ENCODE measurements at regions not wholly inside any gene's neighbourhood (a gene's known extent, or its start where the extent isn't known, plus 50 kb on each side); places are given as distances from the start of the nearest gene placed in this dataset.
A peak's percentile ranks its signal among the peaks of the same experiment; 100 is the strongest.

- Mint-ChIP-seq H3K9me3 (peaks cover 0 to 9% of the 10 kb centered on the region in 2 donors), H3K36me3 (peaks cover 5 to 15% of the 10 kb centered on the region in 2 donors), H3K27ac (no peak overlapping the region)
- DNase-seq (ENCODE audit: low spot score in 2 of 2), result no peak
- ATAC-seq, result no peak
These were observed 224.3 kb downstream of the AUH start for GRCh38 chr9:91137391-91137790.

GRCh38 chr9:91138760-91139159, 223.0 kb downstream of the AUH start:
- H3K36me3 Mint-ChIP-seq, result peaks cover 9 to 15% of the 10 kb centered on the region in 2 donors
- H3K9me3 Mint-ChIP-seq, result peaks cover 0 to 9% of the 10 kb centered on the region in 2 donors
- no peak overlapping the region for H3K27ac Mint-ChIP-seq
- DNase-seq (ENCODE audit: low spot score in 2 of 2) (no peak), ATAC-seq (no peak)

- peak overlapping the region in 1 of 2 donors; percentile 36 for H3K27ac Mint-ChIP-seq
- DNase-seq (ENCODE audit: low spot score in 2 of 2), result no peak
- H3K36me3 Mint-ChIP-seq, result peaks cover 8 to 21% of the 10 kb centered on the region in 2 donors
- H3K9me3 Mint-ChIP-seq, result peaks cover 7 to 11% of the 10 kb centered on the region in 2 donors
- no peak for ATAC-seq
These were observed 220.2 kb downstream of the AUH start for GRCh38 chr9:91141407-91141965.

- H3K9me3 Mint-ChIP-seq, result peaks cover 7 to 11% of the 10 kb centered on the region in 2 donors
- DNase-seq (ENCODE audit: low spot score in 2 of 2), result no peak
- no peak for ATAC-seq
- H3K27ac Mint-ChIP-seq, result no peak overlapping the region
- H3K36me3 Mint-ChIP-seq, result peaks cover 8 to 23% of the 10 kb centered on the region in 2 donors
These were observed 218.6 kb downstream of the AUH start for GRCh38 chr9:91143162-91143561.

DNA sequence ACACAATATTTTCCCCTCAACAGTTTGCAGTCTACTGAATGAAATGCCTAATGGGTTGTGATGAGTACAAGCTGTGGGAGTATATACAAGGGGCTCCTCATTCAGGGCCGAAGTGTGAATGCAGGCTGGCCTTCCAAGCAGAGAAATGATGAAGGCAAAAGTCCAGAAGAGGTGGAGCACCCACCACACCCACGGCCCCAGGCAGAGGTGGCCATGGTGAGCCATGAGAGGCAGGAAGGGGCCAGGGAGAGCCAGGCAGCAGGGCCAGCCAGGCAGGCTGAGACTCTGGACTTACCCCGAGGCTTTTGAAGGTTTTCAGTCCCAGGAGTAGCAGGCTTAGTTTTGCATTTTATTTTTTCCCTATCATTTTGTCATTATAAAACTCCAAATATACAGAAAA, 218.1 kb downstream of the AUH start:
- DNase-seq (ENCODE audit: low spot score in 2 of 2) (no peak), ATAC-seq (no peak)
- Mint-ChIP-seq H3K9me3 (peaks cover 7 to 11% of the 10 kb centered on the region in 2 donors), H3K36me3 (peaks cover 8 to 26% of the 10 kb centered on the region in 2 donors), H3K27ac (no peak overlapping the region)

- ATAC-seq (no peak), DNase-seq (ENCODE audit: low spot score in 2 of 2) (no peak)
- Mint-ChIP-seq H3K27ac (peak overlapping the region; percentile 39 to 100), H3K36me3 (peaks cover 8 to 26% of the 10 kb centered on the region in 2 donors), H3K9me3 (peaks cover 7 to 11% of the 10 kb centered on the region in 2 donors)
These were observed 216.9 kb downstream of the AUH start for GRCh38 chr9:91144769-91145168.

DNA sequence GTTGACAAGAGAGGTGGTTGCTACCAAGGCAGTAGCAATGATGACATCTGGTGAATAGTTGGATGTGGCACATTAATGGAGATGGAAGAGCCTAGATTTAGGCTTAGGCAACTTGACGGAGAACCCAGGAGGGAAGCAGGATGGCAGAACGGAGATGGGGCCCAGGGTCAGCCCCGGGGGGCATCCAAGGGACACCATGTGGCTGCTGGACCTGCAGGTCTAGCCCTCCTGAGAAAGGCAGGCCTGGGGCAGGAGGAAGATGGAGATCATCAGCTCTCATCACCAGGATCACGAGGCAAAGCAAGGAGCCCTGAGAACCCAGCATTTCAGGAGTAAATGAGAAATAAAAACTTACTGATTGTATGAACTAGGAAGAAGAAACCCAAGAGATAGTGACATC, 216.2 kb downstream of the AUH start:
- Mint-ChIP-seq H3K27ac (peak overlapping the region; percentile 91 to 100), H3K36me3 (peaks cover 14 to 33% of the 10 kb centered on the region in 2 donors), H3K9me3 (peaks cover 7 to 11% of the 10 kb centered on the region in 2 donors)
- no peak for DNase-seq (ENCODE audit: low spot score in 2 of 2)
- no peak for ATAC-seq

GRCh38 chr9:91146391-91147019, 215.2 kb downstream of the AUH start:
- Mint-ChIP-seq H3K9me3 (peaks cover 7 to 11% of the 10 kb centered on the region in 2 donors), H3K36me3 (peaks cover 17 to 35% of the 10 kb centered on the region in 2 donors), H3K27ac (peak overlapping the region; percentile 98 to 100)
- DNase-seq (ENCODE audit: low spot score in 2 of 2) (no peak), ATAC-seq (peak in 1 of 2 donors; percentile 44)

DNA sequence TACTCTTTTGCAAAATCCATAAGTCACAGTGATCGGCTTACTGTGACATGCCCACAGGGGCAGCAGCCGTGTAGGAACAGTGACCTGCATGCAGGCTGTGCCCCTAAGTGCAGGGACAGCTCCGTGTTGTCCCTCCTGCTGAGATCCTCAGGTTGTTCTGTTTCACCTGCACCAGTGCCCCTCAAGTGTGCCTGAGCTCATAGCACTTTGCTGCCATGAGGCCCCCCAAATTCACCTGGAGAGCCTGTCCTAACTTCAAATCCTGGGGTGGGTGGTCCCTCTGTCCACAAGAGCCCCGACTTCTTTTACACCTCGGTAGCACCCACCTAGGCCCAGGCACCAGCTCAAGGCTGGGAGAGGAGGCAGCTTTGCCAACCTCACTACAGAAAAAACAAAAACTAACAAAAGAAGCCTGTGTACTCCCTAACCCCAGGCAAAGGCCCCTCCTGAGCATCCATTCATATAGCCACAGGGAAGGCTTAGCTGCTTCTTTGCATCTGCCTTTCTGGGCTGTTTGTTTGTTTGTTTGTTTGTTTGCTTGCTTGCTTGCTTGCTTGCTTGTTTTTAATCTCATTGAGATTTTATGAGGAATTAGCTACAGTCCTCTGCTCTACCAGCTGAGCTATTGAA, 214.5 kb downstream of the AUH start:
- ATAC-seq (no peak), DNase-seq (ENCODE audit: low spot score in 2 of 2) (no peak)
- peaks cover 13 to 15% of the 10 kb centered on the region in 2 donors for H3K9me3 Mint-ChIP-seq
- H3K27ac Mint-ChIP-seq, result peak overlapping the region; percentile 98 to 100
- peaks cover 20 to 41% of the 10 kb centered on the region in 2 donors for H3K36me3 Mint-ChIP-seq

- peaks cover 23 to 24% of the 10 kb centered on the region in 2 donors for H3K9me3 Mint-ChIP-seq
- peaks cover 29 to 52% of the 10 kb centered on the region in 2 donors for H3K36me3 Mint-ChIP-seq
- H3K27ac Mint-ChIP-seq, result peak overlapping the region; percentile 98 to 100
- DNase-seq (ENCODE audit: low spot score in 2 of 2) (no peak), ATAC-seq (no peak)
These were observed 213.4 kb downstream of the AUH start for GRCh38 chr9:91148306-91148705.

DNA sequence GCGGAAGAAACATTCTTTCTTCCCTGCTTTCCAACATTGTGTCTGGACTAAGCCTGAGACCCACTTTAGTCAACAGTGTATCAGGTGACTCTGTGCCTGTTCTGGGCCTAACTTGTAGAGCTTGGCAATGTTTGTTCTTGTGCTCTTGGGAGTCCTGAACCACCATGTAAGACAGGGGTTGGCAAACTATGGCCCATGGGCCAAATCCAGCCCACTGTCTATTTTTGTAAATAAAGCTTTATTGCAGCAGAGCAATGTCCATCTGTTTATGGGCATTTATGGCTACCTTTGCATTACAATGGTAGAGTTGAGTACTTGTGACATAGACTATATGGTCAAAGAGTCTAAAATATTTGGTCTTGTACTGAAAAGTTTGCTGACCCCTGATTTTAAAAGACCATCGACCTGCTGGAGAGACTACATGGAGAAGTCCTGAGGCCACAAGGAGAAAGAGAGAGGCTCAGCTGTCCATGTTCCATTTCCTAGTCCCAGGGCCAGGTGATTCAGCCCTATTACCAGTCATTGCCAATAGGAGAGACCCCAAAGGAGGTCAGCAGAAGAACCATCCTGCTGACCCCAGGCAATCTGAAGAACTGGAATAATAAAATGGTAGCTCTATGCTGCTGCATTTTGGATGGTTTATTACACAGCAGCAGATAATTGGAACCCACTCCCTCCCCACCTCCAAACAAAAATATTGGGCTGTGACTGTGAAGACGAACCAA, 211.3 kb downstream of the AUH start:
- peaks cover 22 to 24% of the 10 kb centered on the region in 2 donors for H3K9me3 Mint-ChIP-seq
- DNase-seq (ENCODE audit: low spot score in 2 of 2) (no peak), ATAC-seq (no peak)
- H3K27ac Mint-ChIP-seq, result peak overlapping the region; percentile 84 to 100
- peaks cover 31 to 61% of the 10 kb centered on the region in 2 donors for H3K36me3 Mint-ChIP-seq

DNA sequence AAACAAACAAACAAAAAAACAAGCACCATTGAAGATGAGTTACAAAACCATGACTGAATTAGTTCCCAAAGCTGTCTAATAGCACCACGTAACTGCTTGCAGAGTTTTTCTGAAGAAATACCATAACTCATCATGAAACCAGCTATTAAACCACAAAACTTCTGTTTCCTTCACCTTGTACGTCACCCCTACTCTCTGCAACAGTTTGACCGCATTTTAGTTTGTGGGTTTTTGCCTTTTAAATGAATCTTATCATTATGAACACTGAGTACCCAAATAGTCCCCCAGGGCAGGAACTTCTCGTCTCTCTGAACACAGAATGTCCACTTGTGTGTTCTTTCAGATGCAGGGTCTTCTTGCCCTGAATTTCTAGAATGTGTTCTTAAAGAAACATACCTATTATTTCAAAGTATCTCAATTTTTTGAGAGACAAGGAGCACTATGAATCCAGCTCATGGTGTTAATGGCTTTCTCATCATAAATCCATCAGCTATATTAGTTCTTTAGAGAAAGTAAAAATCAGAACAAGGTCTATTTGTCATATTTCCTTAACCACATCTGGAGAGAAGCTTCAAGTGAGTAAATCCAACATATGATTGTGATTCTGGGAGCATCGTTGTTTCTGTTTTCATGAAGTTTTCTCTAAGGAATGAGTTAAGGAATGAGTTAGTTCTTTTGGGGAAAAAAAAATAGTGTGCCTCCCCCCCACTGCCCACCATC, 210.6 kb downstream of the AUH start:
- DNase-seq (ENCODE audit: low spot score in 2 of 2), result peak in 1 of 2 donors; percentile 49
- ATAC-seq, result peak; percentile 72 to 74
- Mint-ChIP-seq H3K9me3 (peaks cover 18 to 23% of the 10 kb centered on the region in 2 donors), H3K27ac (peak overlapping the region; percentile 84 to 100), H3K36me3 (peaks cover 37 to 57% of the 10 kb centered on the region in 2 donors)

DNA sequence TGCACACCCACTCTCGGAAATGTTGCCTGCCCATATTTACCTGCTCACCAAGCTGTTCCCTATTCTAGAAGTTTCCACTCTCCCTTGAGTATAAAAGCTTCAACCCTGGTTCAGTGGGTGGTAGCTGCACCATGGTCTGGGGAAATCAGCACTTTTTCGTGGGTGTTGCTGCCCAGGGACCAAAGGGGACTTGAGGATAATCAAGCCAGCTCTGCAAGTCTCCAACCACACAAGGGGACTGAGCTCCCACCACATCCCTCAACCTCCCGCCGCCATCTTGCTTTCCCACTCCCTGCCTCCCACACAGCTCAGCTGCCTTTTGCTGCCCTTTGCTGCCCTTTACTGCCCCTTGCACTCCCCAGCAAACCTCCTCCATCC, 210.0 kb downstream of the AUH start:
- peaks cover 18 to 26% of the 10 kb centered on the region in 2 donors for H3K9me3 Mint-ChIP-seq
- DNase-seq (ENCODE audit: low spot score in 2 of 2), result no peak
- peak overlapping the region; percentile 84 to 100 for H3K27ac Mint-ChIP-seq
- peaks cover 42 to 62% of the 10 kb centered on the region in 2 donors for H3K36me3 Mint-ChIP-seq
- peak in 1 of 2 donors; percentile 1 for ATAC-seq

GRCh38 chr9:91154686-91155085, 207.0 kb downstream of the AUH start:
- ATAC-seq (no peak), DNase-seq (ENCODE audit: low spot score in 2 of 2) (no peak)
- peak overlapping the region in 1 of 2 donors; percentile 88 for H3K27ac Mint-ChIP-seq
- peaks cover 18 to 29% of the 10 kb centered on the region in 2 donors for H3K9me3 Mint-ChIP-seq
- peaks cover 46 to 53% of the 10 kb centered on the region in 2 donors for H3K36me3 Mint-ChIP-seq

- H3K27ac Mint-ChIP-seq, result peak overlapping the region in 1 of 2 donors; percentile 88
- peaks cover 18 to 29% of the 10 kb centered on the region in 2 donors for H3K9me3 Mint-ChIP-seq
- no peak for ATAC-seq
- no peak for DNase-seq (ENCODE audit: low spot score in 2 of 2)
- peaks cover 43 to 50% of the 10 kb centered on the region in 2 donors for H3K36me3 Mint-ChIP-seq
These were observed 206.5 kb downstream of the AUH start for GRCh38 chr9:91155181-91155580.

GRCh38 chr9:91155746-91156376, 205.9 kb downstream of the AUH start:
- no peak for DNase-seq (ENCODE audit: low spot score in 2 of 2)
- no peak for ATAC-seq
- H3K36me3 Mint-ChIP-seq, result peaks cover 37 to 45% of the 10 kb centered on the region in 2 donors
- H3K9me3 Mint-ChIP-seq, result peaks cover 18 to 29% of the 10 kb centered on the region in 2 donors
- peak overlapping the region in 1 of 2 donors; percentile 88 for H3K27ac Mint-ChIP-seq
